Chondrocyte (in vitro differentiated cells): ENCODE measurements at regions not wholly inside any gene's neighbourhood (a gene's known extent, or its start where the extent isn't known, plus 50 kb on each side); places are given as distances from the start of the nearest gene placed in this dataset.

Source experiments
- DNase-seq: peaks from one replicate; pipeline ENCODE4 v3.0.0; 2021; ENCODE audit warnings: mixed read lengths, low spot score
- H3K27ac Mint-ChIP-seq: one replicate; pipeline ENCODE4 v1.8.0; 2021; ENCODE audit warnings: mild to moderate bottlenecking, moderate library complexity, mixed read lengths; ENCODE audit not compliant: unreplicated experiment
- H3K27me3 Mint-ChIP-seq: 2 replicates; pipeline ENCODE4 v1.8.0; 2021; ENCODE audit warnings: low read depth, mixed read lengths
- H3K36me3 Mint-ChIP-seq: 2 replicates; pipeline ENCODE4 v1.8.0; 2021; ENCODE audit warnings: low read depth, mixed read lengths
- H3K4me1 Mint-ChIP-seq: 2 replicates; pipeline ENCODE4 v1.8.0; 2021; ENCODE audit warnings: low read depth, mild to moderate bottlenecking, mixed read lengths
- H3K4me3 Mint-ChIP-seq: one replicate; pipeline ENCODE4 v1.8.0; 2021; ENCODE audit warnings: mild to moderate bottlenecking, moderate library complexity, mixed read lengths; ENCODE audit not compliant: unreplicated experiment
- H3K9me3 Mint-ChIP-seq: 2 replicates; pipeline ENCODE4 v1.8.0; 2021; ENCODE audit warnings: low read depth, mixed read lengths
- CTCF ChIP-seq: fragments of 200-600 bp; sonication (generic); IDR thresholded peaks from 2 replicates; pipeline ENCODE4 v1.5.0; 2021; ENCODE audit warnings: antibody characterized with exemption, mild to moderate bottlenecking, moderate library complexity

- Mint-ChIP-seq H3K27me3 (no peaks in the 10 kb centered on the region), H3K36me3 (no peaks in the 10 kb centered on the region), H3K9me3 (no peaks in the 10 kb centered on the region), H3K27ac (no peak overlapping the region), H3K4me3 (no peak overlapping the region), H3K4me1 (peaks cover 36% of the 10 kb centered on the region)
- TF ChIP-seq CTCF, result no peak
- no peak for DNase-seq
Measured at GRCh38 chr3:197421021-197421420, 122.6 kb upstream of the DLG1 start.

GRCh38 chr3:197420566-197420965, 122.2 kb upstream of the DLG1 start:
- Mint-ChIP-seq H3K27me3 (no peaks in the 10 kb centered on the region), H3K4me3 (no peak overlapping the region), H3K27ac (peak overlapping the region; percentile 0), H3K4me1 (peaks cover 31% of the 10 kb centered on the region), H3K9me3 (no peaks in the 10 kb centered on the region), H3K36me3 (no peaks in the 10 kb centered on the region)
- TF ChIP-seq CTCF, result no peak
- DNase-seq, result no peak

GRCh38 chr3:197420115-197420514, 121.7 kb upstream of the DLG1 start:
- TF ChIP-seq CTCF, result no peak
- H3K27me3 Mint-ChIP-seq, result no peaks in the 10 kb centered on the region
- no peak overlapping the region for H3K4me3 Mint-ChIP-seq
- no peaks in the 10 kb centered on the region for H3K9me3 Mint-ChIP-seq
- peak overlapping the region; percentile 0 for H3K27ac Mint-ChIP-seq
- no peak for DNase-seq
- H3K4me1 Mint-ChIP-seq, result peaks cover 29% of the 10 kb centered on the region
- H3K36me3 Mint-ChIP-seq, result no peaks in the 10 kb centered on the region

- Mint-ChIP-seq H3K4me1 (peaks cover 25% of the 10 kb centered on the region), H3K4me3 (no peak overlapping the region), H3K27me3 (no peaks in the 10 kb centered on the region), H3K36me3 (no peaks in the 10 kb centered on the region), H3K27ac (no peak overlapping the region), H3K9me3 (no peaks in the 10 kb centered on the region)
- DNase-seq, result no peak
- no peak for TF ChIP-seq CTCF
Measured at GRCh38 chr3:197419696-197420095, 121.3 kb upstream of the DLG1 start.

GRCh38 chr3:197417911-197418618, 119.7 kb upstream of the DLG1 start:
- no peaks in the 10 kb centered on the region for H3K27me3 Mint-ChIP-seq
- no peak overlapping the region for H3K27ac Mint-ChIP-seq
- H3K9me3 Mint-ChIP-seq, result peaks cover 3% of the 10 kb centered on the region
- H3K4me3 Mint-ChIP-seq, result no peak overlapping the region
- H3K4me1 Mint-ChIP-seq, result peaks cover 25% of the 10 kb centered on the region
- no peaks in the 10 kb centered on the region for H3K36me3 Mint-ChIP-seq
- TF ChIP-seq CTCF, result no peak
- no peak for DNase-seq
